Neural cell (in vitro differentiated cells): ENCODE measurements at regions not wholly inside any gene's neighbourhood (a gene's known extent, or its start where the extent isn't known, plus 50 kb on each side); places are given as distances from the start of the nearest gene placed in this dataset.

Source experiments
- H2AFZ ChIP-seq: fragments of 200-600, 300-800 bp; sonication (generic), shearing (Covaris generic); 2 replicates; pipeline ENCODE4 v1.6.0; 2014; ENCODE audit warnings: low read depth, mild to moderate bottlenecking, antibody characterized with exemption, low read length, moderate library complexity
- H3F3A ChIP-seq: fragments of 200-600 bp; shearing (Covaris generic); 2 replicates; pipeline ENCODE4 v1.6.1; 2016; ENCODE audit warnings: mild to moderate bottlenecking, moderate library complexity, mixed read lengths, antibody characterized with exemption, low read length; ENCODE audit not compliant: insufficient read depth, poor library complexity, severe bottlenecking
- H3K27ac ChIP-seq: fragments of 200-600, 300-800 bp; sonication (generic), shearing (Covaris generic); 2 replicates; pipeline ENCODE4 v1.5.1; 2014; ENCODE audit warnings: mild to moderate bottlenecking, low read length, moderate library complexity
- H3K27me3 ChIP-seq: fragments of 300-800, 200-600 bp; sonication (generic), shearing (Covaris generic); 2 replicates; pipeline ENCODE4 v1.6.0; 2014; ENCODE audit warnings: mild to moderate bottlenecking, low read depth, low read length, moderate library complexity; ENCODE audit not compliant: insufficient read depth
- H3K36me3 ChIP-seq: fragments of 300-800, 200-600 bp; sonication (generic), shearing (Covaris generic); 2 replicates; pipeline ENCODE4 v1.5.1; 2014; ENCODE audit warnings: mild to moderate bottlenecking, antibody characterized with exemption, low read length, moderate library complexity; ENCODE audit not compliant: insufficient read depth
- H3K4me2 ChIP-seq: fragments of 300-800, 200-600 bp; sonication (generic), shearing (Covaris generic); 2 replicates; pipeline ENCODE4 v1.6.0; 2014; ENCODE audit warnings: mild to moderate bottlenecking, low read length
- H3K4me3 ChIP-seq: fragments of 300-800, 200-600 bp; sonication (generic), shearing (Covaris generic); 2 replicates; pipeline ENCODE4 v1.5.1; 2014; ENCODE audit warnings: mild to moderate bottlenecking, low read length, moderate library complexity
- H3K79me2 ChIP-seq: fragments of 200-600 bp; shearing (Covaris generic); replicated peaks from 2 replicates; pipeline ENCODE4 v1.6.0; 2014; ENCODE audit warnings: mild to moderate bottlenecking, low read length, moderate library complexity; ENCODE audit not compliant: insufficient read depth
- H3K9ac ChIP-seq: fragments of 300-800, 200-600 bp; sonication (generic), shearing (Covaris generic); 2 replicates; pipeline ENCODE4 v1.6.1; 2016; ENCODE audit warnings: mild to moderate bottlenecking, low read length, mixed read lengths
- H3K9me2 ChIP-seq: fragments of 200-600 bp; shearing (Covaris generic); 2 replicates; pipeline ENCODE4 v1.6.1; 2016; ENCODE audit warnings: mild to moderate bottlenecking, low read length, mixed read lengths; ENCODE audit not compliant: insufficient read depth
- H3K9me3 ChIP-seq: fragments of 200-600, 300-800 bp; sonication (generic), shearing (Covaris generic); 2 replicates; pipeline ENCODE4 v1.6.1; 2016; ENCODE audit warnings: mild to moderate bottlenecking, mixed run types, low read length, moderate library complexity, mixed read lengths
- H4K20me1 ChIP-seq: fragments of 200-600 bp; shearing (Covaris generic); 2 replicates; pipeline ENCODE4 v1.6.1; 2016; ENCODE audit warnings: mild to moderate bottlenecking, mixed run types; ENCODE audit not compliant: insufficient read depth
- CTCF ChIP-seq: fragments of 450-650 bp; IDR thresholded peaks from 2 replicates; pipeline ENCODE4 v1.5.1; 2014; ENCODE audit warnings: antibody characterized with exemption, mild to moderate bottlenecking, moderate library complexity; ENCODE audit not compliant: poor library complexity, severe bottlenecking
- EP300 ChIP-seq: fragments of 450-650 bp; conservative IDR thresholded peaks from 2 replicates; pipeline ENCODE4 v1.6.1; 2014; ENCODE audit warnings: antibody characterized with exemption, mild to moderate bottlenecking, moderate library complexity; ENCODE audit not compliant: poor library complexity, severe bottlenecking
- EZH2 ChIP-seq: fragments of 200-600, 300-800 bp; shearing (Covaris generic), sonication (generic); IDR thresholded peaks from 2 replicates; pipeline ENCODE4 v1.6.1; 2014; ENCODE audit warnings: antibody characterized with exemption, low read length, borderline replicate concordance, mild to moderate bottlenecking; ENCODE audit not compliant: insufficient read depth, poor library complexity, severe bottlenecking
- MXI1 ChIP-seq: fragments of 450-650 bp; conservative IDR thresholded peaks from 2 replicates; pipeline ENCODE4 v1.6.1; 2014; ENCODE audit warnings: antibody characterized with exemption, mild to moderate bottlenecking; ENCODE audit not compliant: poor library complexity, severe bottlenecking
- POLR2AphosphoS5 ChIP-seq: IDR thresholded peaks from 2 replicates; pipeline ENCODE4 v1.6.1; 2012
- RAD21 ChIP-seq: fragments of 450-650 bp; conservative IDR thresholded peaks from 2 replicates; pipeline ENCODE4 v1.6.1; 2014; ENCODE audit warnings: antibody characterized with exemption, mild to moderate bottlenecking, moderate library complexity
- REST ChIP-seq: IDR thresholded peaks from 2 replicates; pipeline ENCODE4 v1.6.1; 2012; ENCODE audit warnings: borderline replicate concordance
- SMC3 ChIP-seq: fragments of 450-650 bp; conservative IDR thresholded peaks from 2 replicates; pipeline ENCODE4 v1.6.1; 2014; ENCODE audit warnings: antibody characterized with exemption, mild to moderate bottlenecking, moderate library complexity; ENCODE audit not compliant: poor library complexity
- TAF1 ChIP-seq: IDR thresholded peaks from 2 replicates; pipeline ENCODE4 v1.6.1; 2012; ENCODE audit warnings: low read depth

GRCh38 chr2:146468578-146468977 lies 1376.3 kb upstream of the ACVR2A start:
- no peak overlapping the region for H2AFZ ChIP-seq
- no peaks in the 10 kb centered on the region for H3K9me3 ChIP-seq
- no peak overlapping the region for H3K4me2 ChIP-seq
- no peak overlapping the region for H3K27ac ChIP-seq
- no peaks in the 10 kb centered on the region for H3K79me2 ChIP-seq
- no peaks in the 10 kb centered on the region for H3F3A ChIP-seq
- H3K9me2 ChIP-seq: no peaks in the 10 kb centered on the region
- TF ChIP-seq EZH2 (no peak), POLR2AphosphoS5 (peak; percentile 66), EP300 (peak; percentile 87)
- no peak overlapping the region for H3K4me3 ChIP-seq
- no peaks in the 10 kb centered on the region for H3K36me3 ChIP-seq
- no peaks in the 10 kb centered on the region for H4K20me1 ChIP-seq
- no peak overlapping the region for H3K9ac ChIP-seq
- H3K27me3 ChIP-seq: no peaks in the 10 kb centered on the region

GRCh38 chr2:146467425-146467824 lies 1377.4 kb upstream of the ACVR2A start:
- H3K79me2 ChIP-seq: no peaks in the 10 kb centered on the region
- TF ChIP-seq REST: no peak
- H3K4me3 ChIP-seq: no peak overlapping the region
- H3K27ac ChIP-seq: no peak overlapping the region
- no peaks in the 10 kb centered on the region for H3K9me3 ChIP-seq
- H3K4me2 ChIP-seq: no peak overlapping the region
- H3K36me3 ChIP-seq: no peaks in the 10 kb centered on the region
- H3K27me3 ChIP-seq: no peaks in the 10 kb centered on the region
- no peak overlapping the region for H3K9ac ChIP-seq
- H3F3A ChIP-seq: no peaks in the 10 kb centered on the region
- no peak overlapping the region for H2AFZ ChIP-seq
- H3K9me2 ChIP-seq: no peaks in the 10 kb centered on the region
- H4K20me1 ChIP-seq: no peaks in the 10 kb centered on the region

- no peak overlapping the region for H2AFZ ChIP-seq
- H3K79me2 ChIP-seq: no peaks in the 10 kb centered on the region
- TF ChIP-seq MXI1: no peak
- no peak for TF ChIP-seq POLR2AphosphoS5
- TF ChIP-seq CTCF: no peak
- TF ChIP-seq RAD21: no peak
- TF ChIP-seq REST: no peak
- no peak for TF ChIP-seq EZH2
- TF ChIP-seq TAF1: no peak
- no peak for TF ChIP-seq EP300
- no peak for TF ChIP-seq SMC3
- H4K20me1 ChIP-seq: no peaks in the 10 kb centered on the region
- no peaks in the 10 kb centered on the region for H3K9me2 ChIP-seq
- no peak overlapping the region for H3K9ac ChIP-seq
- no peak overlapping the region for H3K4me2 ChIP-seq
- peaks cover 4% of the 10 kb centered on the region for H3K9me3 ChIP-seq
- H3K4me3 ChIP-seq: no peak overlapping the region
- no peaks in the 10 kb centered on the region for H3K27me3 ChIP-seq
- H3K27ac ChIP-seq: no peak overlapping the region
- no peaks in the 10 kb centered on the region for H3F3A ChIP-seq
- H3K36me3 ChIP-seq: no peaks in the 10 kb centered on the region
Measured at GRCh38 chr2:146465460-146465859, 1379.4 kb upstream of the ACVR2A start.
